NCI-H510A (cell line): ENCODE measurements at regions not wholly inside any gene's neighbourhood (a gene's known extent, or its start where the extent isn't known, plus 50 kb on each side); places are given as distances from the start of the nearest gene placed in this dataset.
"Not testable (repeated sequence)": the region's sequence is repeated elsewhere in the genome, so short reads cannot be mapped to it uniquely, and the experiment has no call there.

Experiments used
- DNase-seq: peaks from one replicate; lab custom pipeline; 2025; lab: John Stamatoyannopoulos, UW

DNA sequence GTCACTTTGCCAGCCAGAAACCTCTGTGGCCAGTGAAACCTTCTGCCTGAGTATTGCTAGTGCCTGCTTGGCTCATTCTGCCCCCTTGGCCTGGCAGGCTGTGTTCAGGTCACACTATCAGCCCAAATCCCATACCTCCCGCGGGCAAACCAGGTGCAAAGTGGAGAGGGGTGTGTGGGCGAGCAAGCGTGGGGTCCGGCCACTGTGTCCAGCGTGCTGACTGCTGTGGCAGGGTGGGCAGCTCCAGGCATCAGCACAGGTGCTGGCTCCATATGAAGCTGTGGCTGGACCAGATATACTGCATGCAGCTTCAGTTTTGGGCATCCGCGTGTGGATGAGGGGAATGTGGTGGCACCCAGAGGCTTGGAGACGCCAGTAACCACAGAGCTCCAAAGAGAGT is 576.5 kb upstream of the EDIL3 start:
- no peak for DNase-seq

DNA sequence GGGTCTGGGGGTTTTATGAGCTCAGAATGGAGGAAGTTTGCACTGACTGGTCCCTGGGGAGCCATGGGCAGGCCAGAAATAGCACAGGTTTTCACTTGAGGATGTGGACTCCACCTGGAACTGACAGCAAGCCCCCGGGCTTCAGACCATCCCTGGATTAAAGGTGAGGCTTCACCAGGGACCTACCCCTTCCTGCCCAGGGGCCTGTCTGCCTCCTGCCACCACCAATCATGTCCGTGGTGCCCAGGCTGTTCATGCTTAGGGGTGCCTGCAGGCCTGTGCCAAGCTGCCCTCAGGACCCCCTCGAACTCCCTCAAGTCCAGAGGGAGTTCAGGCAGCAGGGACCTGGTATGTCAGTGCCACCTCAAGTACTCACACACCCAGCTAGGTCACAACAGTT is 577.2 kb upstream of the EDIL3 start:
- no peak for DNase-seq

DNA sequence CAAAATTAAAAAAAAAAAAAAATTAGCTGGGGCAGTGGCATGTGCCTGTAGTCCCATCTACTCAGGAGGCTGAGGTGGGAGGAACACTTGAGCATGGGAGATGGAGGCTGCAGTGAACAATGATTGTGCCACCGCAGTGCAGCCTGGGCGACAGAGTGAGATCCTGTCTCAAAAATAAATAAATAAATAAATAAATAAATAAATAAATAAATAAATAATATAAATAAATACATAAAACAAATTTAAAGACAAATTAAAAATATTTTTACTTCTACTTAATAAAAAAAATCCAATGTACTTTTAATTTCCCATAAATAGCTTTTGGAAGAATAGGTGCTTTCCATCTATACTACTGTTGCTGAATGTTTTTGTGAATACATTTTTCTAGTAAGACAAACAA is 598.4 kb upstream of the EDIL3 start:
- no peak for DNase-seq

DNA sequence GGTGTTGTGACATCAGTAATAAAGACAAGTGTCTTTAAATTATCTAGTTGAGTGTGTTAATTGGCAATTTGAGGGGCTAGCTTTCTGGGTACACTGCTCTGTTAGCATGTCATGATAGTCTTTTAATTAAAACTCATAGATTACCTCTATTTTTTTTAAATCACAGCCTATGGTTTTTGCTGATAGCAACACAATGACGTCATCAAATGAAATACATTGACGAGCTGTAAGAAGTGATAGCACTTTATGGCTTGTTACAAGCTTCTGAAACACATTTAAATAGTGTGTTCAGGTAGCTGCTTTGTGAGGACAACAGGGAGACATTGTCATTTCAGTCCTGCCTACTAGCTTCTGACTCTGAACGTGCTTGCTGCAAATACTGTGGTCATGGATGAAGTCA is 600.5 kb upstream of the EDIL3 start:
- no peak for DNase-seq

DNA sequence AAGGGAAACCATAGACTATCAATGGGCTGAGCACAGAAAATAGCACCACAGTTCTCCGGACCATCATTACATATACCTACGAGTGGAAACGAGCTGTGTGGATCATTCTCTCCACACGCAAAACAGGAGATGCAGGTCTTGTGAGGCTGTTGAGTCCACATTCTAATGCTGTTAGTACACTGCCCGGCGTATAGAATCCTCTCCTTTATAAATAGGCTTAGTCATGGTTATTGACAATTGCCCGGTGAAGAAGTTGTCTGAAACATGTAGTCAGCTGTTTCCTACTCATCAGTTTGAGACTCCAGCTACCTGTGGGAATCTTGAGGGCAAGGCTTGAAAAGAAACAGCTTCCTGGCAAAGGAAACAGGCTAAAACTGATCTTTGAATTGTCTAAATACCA is 602.0 kb upstream of the EDIL3 start:
- no peak for DNase-seq

DNA sequence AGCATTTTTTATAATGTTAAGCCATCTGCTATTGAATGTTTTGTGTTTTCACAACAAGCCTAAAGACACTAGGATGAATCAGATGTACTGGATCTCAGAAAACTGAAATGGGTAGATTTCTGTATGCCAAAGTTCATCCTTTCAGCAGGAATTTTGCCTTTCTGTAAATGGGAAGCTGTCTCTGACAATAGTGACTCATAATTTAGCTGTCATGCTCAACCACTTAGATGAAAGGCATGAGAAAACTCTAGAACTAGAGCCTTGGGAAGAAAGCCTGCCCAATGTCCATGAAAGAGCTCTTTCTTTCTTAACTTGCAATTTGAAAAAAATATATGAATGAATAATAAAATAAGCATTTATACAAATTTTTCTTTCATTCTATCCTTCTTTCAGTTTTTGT is 616.0 kb upstream of the EDIL3 start:
- no peak for DNase-seq

DNA sequence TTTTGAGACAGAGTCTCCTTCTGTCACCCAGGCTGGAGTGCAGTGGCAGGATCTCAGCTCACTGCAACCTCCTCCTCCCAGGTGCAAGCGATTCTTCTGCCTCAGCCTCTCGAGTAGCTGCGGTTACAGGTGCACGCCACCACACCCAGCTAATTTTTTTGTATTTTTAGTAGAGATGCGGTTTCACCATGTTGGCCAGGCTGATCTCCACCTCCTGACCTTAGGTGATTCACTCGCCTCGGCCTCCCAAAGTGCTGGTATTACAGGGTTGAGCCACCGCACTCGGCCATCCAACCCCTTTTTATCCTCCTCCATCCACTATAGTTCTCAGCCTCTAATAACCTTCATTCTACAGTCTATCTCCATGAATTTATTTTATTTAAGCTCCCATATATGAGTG is 617.3 kb upstream of the EDIL3 start:
- not testable (repeated sequence) for DNase-seq

DNA sequence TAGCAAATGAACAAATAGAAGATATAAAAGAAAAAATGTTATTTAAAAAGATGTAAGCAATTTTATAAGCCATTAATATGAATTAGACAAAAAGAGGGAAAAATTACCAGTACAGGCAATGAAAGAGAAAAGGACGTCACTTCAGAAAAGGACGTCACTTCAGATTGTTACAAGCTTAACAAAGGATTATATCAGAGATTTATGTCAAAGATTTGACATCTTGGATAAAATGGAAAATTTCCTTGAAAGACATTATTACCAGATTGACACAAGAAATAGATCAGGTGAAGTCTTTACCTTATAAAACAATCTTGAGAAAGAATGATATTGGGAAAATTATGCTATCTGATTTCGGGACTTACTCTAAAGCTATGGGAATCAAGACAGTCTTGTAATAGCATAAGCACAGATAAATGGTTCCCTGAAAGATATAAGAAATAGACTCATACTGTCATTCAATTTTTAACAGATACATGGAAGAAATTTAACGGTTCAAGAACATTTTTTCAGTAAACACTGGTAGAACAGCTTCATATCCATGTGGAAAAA is 625.4 kb upstream of the EDIL3 start:
- no peak for DNase-seq

DNA sequence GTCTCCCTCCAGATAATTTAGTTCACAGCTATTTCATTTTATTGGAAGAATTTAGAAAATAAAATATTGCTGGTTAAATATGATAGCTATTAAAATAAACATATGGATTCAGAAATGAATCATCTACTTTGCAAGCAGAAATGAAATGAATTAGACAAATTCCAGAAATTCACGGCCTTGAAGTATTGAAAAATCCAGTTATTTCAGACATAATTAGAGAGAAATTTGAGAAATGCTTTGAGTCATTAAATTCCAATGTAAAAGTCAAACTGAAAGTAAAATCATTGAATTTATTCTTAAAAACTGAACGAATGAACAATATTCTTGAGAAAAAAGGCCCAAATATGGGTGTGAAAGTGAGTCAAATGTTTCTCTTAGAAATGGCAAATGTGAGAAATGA is 632.6 kb upstream of the EDIL3 start:
- DNase-seq, result no peak

DNA sequence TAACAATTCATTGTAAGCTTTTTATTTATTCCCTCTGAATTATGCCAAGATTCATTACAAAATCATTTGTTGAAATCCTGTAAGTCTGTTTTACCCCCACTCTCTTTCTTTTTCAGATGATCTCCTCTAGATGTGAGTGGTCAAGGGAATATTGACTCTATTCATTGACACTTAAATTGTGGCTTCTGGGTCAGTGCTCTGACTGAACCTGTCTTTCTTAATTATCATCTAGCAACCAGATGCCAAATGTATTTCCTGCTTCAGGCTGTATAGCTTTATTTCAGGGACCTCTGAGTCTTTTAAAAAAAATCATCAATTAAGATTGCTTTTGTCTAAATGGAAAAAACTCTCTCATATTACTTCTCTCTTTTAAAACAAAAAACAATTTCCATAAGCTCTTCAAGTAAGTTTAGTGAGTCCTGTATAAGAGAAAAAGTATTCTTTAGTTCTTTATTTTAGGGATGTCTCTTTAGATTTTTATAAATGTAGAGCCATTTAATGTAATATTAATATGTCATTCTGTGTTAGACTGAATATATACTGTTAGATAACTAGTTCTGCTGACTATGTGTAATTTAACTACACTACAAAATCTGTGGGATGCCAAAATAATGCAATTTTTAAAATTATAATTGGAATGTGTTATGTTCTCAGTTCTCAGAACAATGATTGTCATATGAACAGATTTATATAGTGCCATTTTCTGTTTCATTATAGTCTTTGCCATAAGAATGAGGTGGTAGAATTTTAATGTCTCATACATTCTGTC is 645.8 kb upstream of the EDIL3 start:
- DNase-seq, result no peak

DNA sequence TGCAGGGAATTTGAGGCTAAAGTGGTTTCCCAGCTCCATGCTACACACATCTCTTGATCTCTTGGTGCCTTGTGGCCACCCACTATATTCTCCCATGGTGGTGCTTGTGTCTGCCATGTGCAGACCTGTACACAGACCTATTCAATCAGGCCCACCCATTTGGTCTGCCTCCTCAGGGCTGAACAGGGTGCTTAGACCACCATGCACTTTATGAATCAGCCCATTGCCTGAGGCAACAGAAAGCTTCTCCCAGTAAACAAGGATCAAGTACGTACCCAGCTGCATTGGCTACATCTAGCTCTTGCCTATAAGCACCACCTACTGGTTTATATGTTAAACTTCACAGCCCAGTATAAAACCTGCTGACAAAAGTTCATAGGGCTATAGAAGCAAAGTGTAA is 664.3 kb upstream of the EDIL3 start:
- no peak for DNase-seq

DNA sequence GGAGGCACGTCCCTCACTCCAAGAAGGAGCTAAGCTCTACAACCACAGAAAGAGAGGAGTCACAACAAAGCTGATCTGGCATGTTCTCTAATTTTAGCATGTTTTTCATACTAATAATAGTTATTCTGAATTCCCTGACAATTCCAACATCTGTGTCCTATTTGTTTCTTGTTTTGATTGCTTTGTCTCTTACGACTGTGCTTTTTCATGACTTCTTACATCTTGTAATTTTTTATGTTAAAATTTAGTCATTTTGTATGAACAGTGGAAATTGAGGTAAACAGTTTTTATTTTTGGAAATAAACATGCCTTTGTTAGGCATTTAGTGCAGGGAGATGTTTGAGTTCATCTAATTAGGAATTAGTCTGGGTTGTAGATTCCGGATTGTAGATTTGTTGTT is 668.1 kb upstream of the EDIL3 start:
- DNase-seq, result no peak

DNA sequence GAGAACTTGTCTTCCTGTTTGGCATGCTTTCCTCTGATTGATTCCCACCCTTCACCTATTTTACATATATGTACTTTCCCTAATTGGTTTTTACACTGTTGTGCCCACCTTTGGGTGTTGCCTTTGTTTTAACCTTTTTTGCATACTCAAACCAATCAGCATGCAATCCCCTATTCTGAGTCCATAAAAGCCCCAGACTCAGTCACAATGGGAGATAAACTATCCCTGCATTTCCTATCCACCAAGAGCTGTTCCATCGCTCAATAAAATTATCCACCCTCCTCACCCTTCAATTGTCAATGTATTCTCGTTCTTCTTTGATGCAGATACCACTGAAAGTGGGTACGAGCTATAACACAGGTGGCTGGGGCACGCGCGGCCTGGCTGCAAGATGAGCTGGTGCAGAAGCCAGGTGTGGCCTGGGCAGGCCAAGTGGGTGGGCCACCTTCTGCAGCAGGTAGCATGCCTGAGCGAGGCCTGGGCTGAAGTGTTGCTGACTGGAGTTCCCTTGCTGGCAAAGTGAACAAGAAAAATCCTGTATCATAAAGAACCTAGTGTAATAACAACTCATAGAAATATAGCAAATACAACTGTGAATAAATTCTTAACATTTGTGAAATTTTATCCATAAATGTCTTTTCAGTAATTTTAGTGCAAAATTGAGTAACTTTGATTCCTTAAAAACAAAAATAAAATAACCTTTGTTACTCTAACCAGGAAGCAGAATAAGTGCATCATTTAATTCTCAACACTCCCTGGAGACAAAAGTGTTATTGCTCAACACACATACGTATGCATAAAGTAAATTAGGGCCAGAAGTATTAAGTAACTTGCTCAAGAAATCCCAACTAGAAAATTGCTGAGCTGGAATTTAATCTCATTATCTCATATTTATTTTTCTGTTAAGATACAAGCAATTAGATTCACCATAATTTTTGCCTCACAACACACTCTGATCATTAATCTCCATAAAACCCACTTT is 685.3 kb upstream of the EDIL3 start:
- no peak for DNase-seq

DNA sequence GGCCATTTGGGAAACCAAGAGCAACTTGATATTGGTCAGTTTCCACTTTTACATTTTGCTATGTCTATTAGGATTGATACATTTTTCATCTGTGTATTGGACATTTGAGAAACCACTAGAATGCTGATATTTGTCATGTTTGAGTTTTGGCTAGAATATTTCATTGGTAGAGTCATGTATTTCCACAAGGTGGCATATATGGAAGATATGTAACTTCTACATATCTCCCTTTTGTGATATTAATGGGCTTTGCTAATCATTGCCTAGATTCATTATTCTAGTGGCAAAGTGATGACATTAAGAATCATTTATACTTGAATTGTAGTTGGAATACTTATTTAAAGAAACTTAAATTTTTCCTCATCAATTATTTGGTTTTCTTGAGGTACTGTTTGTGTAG is 692.9 kb upstream of the EDIL3 start:
- DNase-seq, result no peak

DNA sequence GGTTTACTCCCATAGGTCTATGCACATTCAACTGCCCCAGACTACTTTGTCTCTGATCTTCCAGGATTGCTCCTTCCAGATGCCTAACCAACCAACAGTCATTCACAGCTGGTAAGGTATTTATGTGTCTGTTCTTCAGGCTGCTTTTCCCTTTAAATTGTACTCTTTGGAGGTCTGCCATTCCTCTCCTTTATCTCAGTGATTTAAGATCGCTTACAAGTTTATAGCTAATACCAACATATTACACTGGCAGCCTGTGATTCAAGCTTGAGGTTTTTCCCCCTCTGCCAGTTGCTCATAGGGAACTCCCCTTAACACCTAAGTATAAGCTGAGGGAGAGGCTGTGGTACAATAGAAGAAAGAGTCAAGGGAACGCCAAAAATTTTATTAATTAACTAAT is 711.7 kb upstream of the EDIL3 start:
- DNase-seq, result no peak

DNA sequence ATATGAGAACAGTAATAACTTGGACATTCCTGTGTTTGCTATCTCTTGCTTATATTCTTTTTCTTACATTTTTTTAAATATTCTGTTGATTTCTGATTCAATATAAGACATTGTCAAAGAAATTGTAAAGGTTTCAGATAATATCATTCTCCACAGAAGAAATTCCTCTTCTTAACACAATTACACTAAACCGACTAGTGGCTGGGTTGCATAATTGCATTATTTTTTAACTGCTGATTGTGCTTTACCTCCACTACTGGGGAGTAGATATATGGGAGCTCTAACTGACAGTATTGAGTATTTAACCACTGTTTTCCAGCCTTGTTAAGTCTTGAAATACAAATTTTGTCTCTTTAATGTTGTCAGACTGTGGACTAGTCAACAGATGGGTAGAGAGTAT is 723.8 kb upstream of the EDIL3 start:
- DNase-seq, result no peak

DNA sequence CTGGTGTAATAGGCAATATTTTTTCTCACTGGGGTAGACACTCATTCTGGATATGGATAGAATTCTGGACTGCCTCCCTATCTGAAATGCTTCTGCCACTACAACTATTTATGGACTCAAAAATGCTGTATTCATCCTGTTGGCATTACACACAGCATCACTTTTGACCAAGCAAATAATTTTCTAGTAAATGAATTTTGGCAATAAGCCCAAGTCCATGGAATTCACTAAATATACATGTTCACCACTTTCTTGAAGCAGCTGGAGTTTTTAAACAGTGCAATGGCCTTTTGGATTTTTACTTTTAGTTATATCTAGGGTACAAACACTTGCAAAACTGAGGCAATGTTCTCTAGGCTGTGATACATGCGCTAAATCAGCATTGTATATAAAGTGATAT is 724.9 kb upstream of the EDIL3 start:
- no peak for DNase-seq

DNA sequence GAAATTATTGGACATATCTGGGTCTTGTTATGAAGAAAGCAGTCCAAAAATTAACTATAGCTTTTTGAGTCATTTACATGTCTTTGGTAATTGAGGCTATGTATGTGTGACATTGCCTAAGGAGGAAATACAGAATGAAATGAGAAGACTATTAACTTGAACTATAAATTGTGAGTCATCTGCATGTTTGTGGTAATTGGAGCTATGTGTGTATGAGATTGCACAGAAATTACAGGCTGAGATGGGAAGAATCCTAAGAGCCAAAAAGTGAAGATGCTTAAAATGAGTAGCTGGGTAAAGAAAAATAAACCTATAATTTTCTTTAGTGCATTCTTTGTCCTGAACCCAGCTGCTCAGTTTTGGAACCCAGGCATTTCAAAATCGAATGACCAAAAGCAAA is 747.6 kb upstream of the EDIL3 start:
- no peak for DNase-seq

DNA sequence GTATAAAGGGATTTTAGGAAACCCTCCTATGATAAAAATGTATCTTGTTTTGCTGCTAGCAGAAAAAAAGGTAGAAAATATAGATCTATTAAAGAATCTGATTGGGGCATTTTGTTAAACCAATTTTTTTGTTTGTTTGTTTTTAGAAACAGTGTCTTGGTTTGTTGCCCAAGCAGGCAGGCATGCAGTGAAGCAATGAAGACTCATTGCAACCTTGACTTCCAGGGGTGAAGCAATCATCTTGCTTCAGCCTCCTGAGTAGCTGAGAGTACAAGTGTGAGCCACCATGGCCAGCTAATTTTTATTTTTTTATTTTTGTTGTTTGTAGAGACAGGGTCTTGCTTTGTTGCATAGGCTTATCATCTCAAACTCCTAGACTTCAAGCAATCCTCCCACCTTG is 755.8 kb upstream of the EDIL3 start:
- DNase-seq, result no peak

DNA sequence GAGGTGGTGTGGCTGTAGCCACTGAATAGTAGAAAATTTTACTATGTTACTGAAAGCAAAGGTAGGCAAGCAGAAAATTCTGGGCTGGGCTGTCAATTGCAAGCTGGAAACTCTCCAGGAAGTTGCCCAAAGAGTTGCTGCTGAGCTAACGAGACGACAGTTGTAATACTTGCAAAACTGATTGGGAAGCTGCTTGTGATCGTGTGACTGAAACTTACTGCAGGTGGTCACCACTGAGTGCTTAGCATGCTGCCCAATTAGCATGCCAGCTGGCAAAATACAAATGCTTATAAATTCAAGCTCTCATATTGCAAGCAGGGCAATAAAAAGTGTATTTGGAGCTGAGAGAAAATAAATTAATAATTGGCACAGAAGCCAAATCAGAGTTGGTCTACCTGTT is 758.5 kb upstream of the EDIL3 start:
- DNase-seq, result peak; percentile 11

DNA sequence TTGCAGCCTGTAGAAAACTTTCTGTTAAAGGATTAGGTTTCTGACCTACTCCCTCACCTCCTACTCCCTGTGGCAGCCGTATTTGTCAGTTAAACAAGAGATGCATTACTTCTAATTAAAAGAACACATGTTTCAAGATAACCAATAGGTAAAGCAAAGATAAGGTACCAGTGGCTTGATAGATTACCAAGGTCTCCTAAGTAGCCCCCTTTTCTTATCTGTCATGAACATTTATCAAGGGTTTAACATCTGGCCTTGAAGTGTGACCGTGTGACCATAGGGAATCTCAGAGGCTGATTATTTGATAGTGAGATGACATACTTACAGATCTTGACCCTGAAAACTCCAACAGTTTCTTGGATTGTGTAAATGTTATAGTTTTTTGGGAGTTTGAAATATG is 764.0 kb upstream of the EDIL3 start:
- DNase-seq, result no peak

DNA sequence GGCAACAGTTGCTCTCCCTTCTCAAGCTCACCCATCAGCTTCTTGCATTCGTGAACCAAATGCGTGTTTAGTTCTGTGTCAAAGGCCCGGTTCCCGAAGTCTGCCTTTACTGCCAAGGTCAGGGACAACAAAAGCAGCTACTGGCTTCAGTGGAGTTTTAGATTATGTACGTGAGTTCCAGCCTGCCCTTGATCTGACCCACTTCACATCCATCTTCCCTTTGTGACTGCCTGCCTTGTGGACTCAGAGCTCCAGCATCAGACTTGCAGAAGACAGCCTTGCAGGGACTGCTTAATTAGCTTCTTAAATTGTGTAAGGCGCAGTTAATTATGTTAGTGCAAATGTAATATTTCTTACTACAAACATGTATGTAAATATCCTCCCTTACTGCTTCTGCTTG is 774.7 kb upstream of the EDIL3 start:
- DNase-seq, result no peak

DNA sequence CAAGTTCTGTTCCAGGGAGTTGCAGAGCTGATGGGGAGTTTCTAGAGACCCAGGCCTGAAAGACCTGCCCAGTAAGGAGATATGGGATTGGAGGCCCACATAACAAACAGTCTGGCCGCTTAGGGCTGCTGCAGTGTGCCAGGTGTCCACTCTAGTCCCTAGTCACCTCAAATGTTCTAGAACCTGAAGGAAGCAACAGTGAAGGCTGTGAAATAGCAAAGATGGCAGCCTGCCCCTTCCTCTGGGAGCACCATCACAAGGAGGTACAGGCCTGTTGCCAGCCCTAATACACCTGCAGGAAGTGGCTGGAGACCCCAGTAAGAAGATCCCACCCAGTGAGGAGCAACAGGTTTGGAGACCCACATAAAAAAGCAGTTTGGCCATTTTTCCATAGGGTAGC is 783.8 kb upstream of the EDIL3 start:
- DNase-seq, result no peak
